H1 (cell line): ENCODE measurements at regions not wholly inside any gene's neighbourhood (a gene's known extent, or its start where the extent isn't known, plus 50 kb on each side); places are given as distances from the start of the nearest gene placed in this dataset.

Experiments used
- CTCF ChIA-PET: fragments of 300-600 bp; sonication (Branson Sonifier 250); formaldehyde crosslinking; loops from one replicate; lab custom pipeline; 2021; ENCODE audit not compliant: partially characterized antibody; lab: Charles Lee
- POLR2A ChIA-PET: fragments of 300-600 bp; sonication (Branson Sonifier 250); formaldehyde crosslinking; loops from one replicate; lab custom pipeline; 2021; ENCODE audit warnings: inconsistent platforms; ENCODE audit not compliant: partially characterized antibody; lab: Charles Lee
- DNase-seq, 2 experiments: peaks; one replicate each; pipeline versions ENCODE4 v3.0.0 to v3.0.0-alpha.2; 2010 to 2022; ENCODE audit warnings: low spot score in 2 of 2, low read depth in 1 of 2, mixed read lengths in 1 of 2
- FAIRE-seq: peaks from 2 replicates; lab custom pipeline; 2011; peaks lifted over from hg19 to GRCh38; lab: Jason Lieb, UNC
- H2AFZ ChIP-seq: 2 replicates; pipeline ENCODE4 v1.8.1; 2012; ENCODE audit warnings: low read length, inconsistent platforms
- H2AK5ac ChIP-seq: 2 replicates; pipeline ENCODE4 v1.6.1; 2013; ENCODE audit warnings: low read depth, low read length
- H2BK120ac ChIP-seq: replicated peaks from 2 replicates; pipeline ENCODE3; 2013; ENCODE audit warnings: low read depth, low read length, inconsistent platforms
- H2BK12ac ChIP-seq: 2 replicates; pipeline ENCODE4 v1.6.1; 2013; ENCODE audit warnings: low read depth, low read length
- H2BK15ac ChIP-seq: 2 replicates; pipeline ENCODE4 v1.6.1; 2013; ENCODE audit warnings: low read length
- H2BK20ac ChIP-seq: 2 replicates; pipeline ENCODE4 v1.6.1; 2013; ENCODE audit warnings: low read length
- H2BK5ac ChIP-seq: 2 replicates; pipeline ENCODE4 v1.6.1; 2013; ENCODE audit warnings: low read depth, low read length
- H3K14ac ChIP-seq: 2 replicates; pipeline ENCODE4 v1.6.1; 2013; ENCODE audit warnings: inconsistent platforms; ENCODE audit not compliant: insufficient read length
- H3K18ac ChIP-seq: 2 replicates; pipeline ENCODE4 v1.6.1; 2013; ENCODE audit warnings: low read length; ENCODE audit errors: extremely low read depth
- H3K23ac ChIP-seq: 2 replicates; pipeline ENCODE4 v1.6.1; 2013; ENCODE audit warnings: inconsistent platforms; ENCODE audit not compliant: insufficient read length
- H3K23me2 ChIP-seq: 2 replicates; pipeline ENCODE4 v1.6.1; 2013; ENCODE audit warnings: low read depth, low read length
- H3K27ac ChIP-seq: 2 replicates; pipeline ENCODE4 v1.6.1; 2011; ENCODE audit warnings: low read depth, low read length, inconsistent platforms
- H3K27me3 ChIP-seq, 4 experiments: replicated peaks in 1 of 4; 1 replicate in 1 of 4; 2 replicates in 3 of 4; pipeline versions ENCODE4 v1.6.1 to v1.8.1; 2011 to 2013; ENCODE audit warnings: low read length in 3 of 4, mild to moderate bottlenecking in 3 of 4, inconsistent platforms in 2 of 4, mixed read lengths in 2 of 4, moderate library complexity in 1 of 4; ENCODE audit not compliant: control insufficient read depth in 3 of 4, insufficient read depth in 3 of 4; ENCODE audit errors: extremely low read depth in 1 of 4
- H3K36me3 ChIP-seq, 4 experiments: 2 replicates each; pipeline versions ENCODE4 v1.6.1 to v1.8.1; 2011 to 2013; ENCODE audit warnings: mild to moderate bottlenecking in 4 of 4, low read length in 3 of 4, moderate library complexity in 2 of 4, control low read depth in 1 of 4, inconsistent platforms in 1 of 4; ENCODE audit not compliant: insufficient read depth in 4 of 4, control insufficient read depth in 2 of 4
- H3K4ac ChIP-seq: replicated peaks from 2 replicates; pipeline ENCODE3; 2013; ENCODE audit warnings: low read length, low read depth, mixed read lengths, inconsistent platforms; ENCODE audit not compliant: insufficient read length
- H3K4me1 ChIP-seq, 4 experiments: replicated peaks in 1 of 4; 1 replicate in 1 of 4; 2 replicates in 3 of 4; pipeline versions ENCODE4 v1.6.1 to v1.8.1; 2011 to 2013; ENCODE audit warnings: low read length in 3 of 4, inconsistent platforms in 2 of 4, mixed read lengths in 1 of 4; ENCODE audit not compliant: insufficient read depth in 4 of 4, control insufficient read depth in 3 of 4
- H3K4me2 ChIP-seq, 2 experiments: 2 replicates each; pipeline versions ENCODE4 v1.6.1 to v1.8.1; 2011 to 2013; ENCODE audit warnings: low read depth in 2 of 2, low read length in 2 of 2, control low read depth in 1 of 2, inconsistent platforms in 1 of 2, mild to moderate bottlenecking in 1 of 2; ENCODE audit not compliant: insufficient read depth in 1 of 2
- H3K4me3 ChIP-seq, 4 experiments: fragments of 200-600, 300-600 bp in 1 of 4; sonication (generic), shearing (Covaris generic), sonication (Bioruptor Twin) in 1 of 4; 2 replicates each; pipeline versions ENCODE4 v1.5.1 to v1.8.1; 2011 to 2016; ENCODE audit warnings: low read length in 4 of 4, low read depth in 3 of 4, control low read depth in 2 of 4, inconsistent platforms in 2 of 4, mild to moderate bottlenecking in 2 of 4, mixed read lengths in 1 of 4, moderate library complexity in 1 of 4; ENCODE audit not compliant: insufficient read depth in 2 of 4; ENCODE audit errors: extremely low read depth in 1 of 4
- H3K56ac ChIP-seq: replicated peaks from 2 replicates; pipeline ENCODE3; 2013; ENCODE audit warnings: low read depth, mild to moderate bottlenecking, mixed read lengths, low read length, inconsistent platforms; ENCODE audit not compliant: insufficient read length
- H3K79me1 ChIP-seq: 2 replicates; pipeline ENCODE4 v1.6.1; 2013; ENCODE audit warnings: low read depth, low read length, control low read depth
- H3K79me2 ChIP-seq, 2 experiments: 2 replicates each; pipeline versions ENCODE4 v1.6.1 to v1.8.1; 2012 to 2013; ENCODE audit warnings: low read length in 2 of 2, mild to moderate bottlenecking in 2 of 2, inconsistent platforms in 1 of 2; ENCODE audit not compliant: insufficient read depth in 2 of 2, control insufficient read depth in 1 of 2
- H3K9ac ChIP-seq, 4 experiments: replicated peaks in 1 of 4; 1 replicate in 1 of 4; 2 replicates in 3 of 4; pipeline versions ENCODE4 v1.6.1 to v1.8.1; 2011 to 2013; ENCODE audit warnings: low read depth in 3 of 4, low read length in 3 of 4, control low read depth in 2 of 4, mild to moderate bottlenecking in 2 of 4, moderate library complexity in 2 of 4, inconsistent platforms in 1 of 4; ENCODE audit errors: extremely low read depth in 1 of 4
- H3K9me3 ChIP-seq, 2 experiments: 2 replicates each; pipeline versions ENCODE4 v1.6.1 to v1.8.1; 2012 to 2013; ENCODE audit warnings: mild to moderate bottlenecking in 2 of 2, moderate library complexity in 2 of 2, control low read depth in 1 of 2, inconsistent platforms in 1 of 2, low read depth in 1 of 2, low read length in 1 of 2, mixed read lengths in 1 of 2; ENCODE audit not compliant: insufficient read depth in 2 of 2
- H4K20me1 ChIP-seq, 2 experiments: replicated peaks in 1 of 2; 2 replicates each; pipeline versions ENCODE3 to v1.8.1; 2011 to 2013; ENCODE audit warnings: inconsistent platforms in 2 of 2, low read length in 2 of 2, mild to moderate bottlenecking in 1 of 2; ENCODE audit not compliant: insufficient read depth in 2 of 2, control insufficient read depth in 1 of 2
- H4K5ac ChIP-seq: 2 replicates; pipeline ENCODE4 v1.6.1; 2013; ENCODE audit warnings: low read length, low read depth, mixed read lengths, inconsistent platforms; ENCODE audit not compliant: insufficient read length
- H4K8ac ChIP-seq: 2 replicates; pipeline ENCODE4 v1.8.0; 2013; ENCODE audit warnings: mild to moderate bottlenecking, moderate library complexity, low read length, inconsistent platforms; ENCODE audit not compliant: insufficient read depth; ENCODE audit errors: extremely low read depth
- H4K91ac ChIP-seq: replicated peaks from 2 replicates; pipeline ENCODE3; 2013; ENCODE audit warnings: low read length, mixed read lengths, inconsistent platforms; ENCODE audit not compliant: insufficient read length
- RFX5 ChIP-seq: IDR thresholded peaks from 2 replicates; pipeline ENCODE4 v1.6.1; 2011; ENCODE audit warnings: low read depth, low read length, improper control_type of control experiment, borderline replicate concordance
- RNF2 ChIP-seq: fragments of 200-900, 300-1000 bp; sonication (generic); IDR thresholded peaks from 2 replicates; pipeline ENCODE4 v1.7.1; 2016; ENCODE audit warnings: borderline replicate concordance, low read depth, mild to moderate bottlenecking, antibody characterized with exemption, low read length; ENCODE audit not compliant: poor library complexity, severe bottlenecking; ENCODE audit errors: missing control alignments
- SP1 ChIP-seq: IDR thresholded peaks from 2 replicates; pipeline ENCODE4 v1.6.1; 2011; ENCODE audit warnings: low read depth, low read length
- WGBS, 2 experiments: shearing (Covaris generic) in 1 of 2; methylation state at CpG; one replicate each; pipeline versions ENCODE4 v1.1.6 to v1.1.7; 2013 to 2015; ENCODE audit warnings: low lambda C conversion rate in 2 of 2, mixed read lengths in 2 of 2, inconsistent platforms in 1 of 2, low coverage in 1 of 2, missing lambda C conversion rate in 1 of 2; ENCODE audit not compliant: insufficient replicate concordance in 2 of 2, insufficient coverage in 1 of 2, insufficient read length in 1 of 2; ENCODE audit errors: extremely low coverage in 1 of 2, missing lambda C conversion rate in 1 of 2; 5-methylcytosine and 5-hydroxymethylcytosine counted together
- TF ChIP-seq, protein P1 (sequence below): IDR thresholded peaks from 2 replicates; pipeline ENCODE4 v1.6.1; 2012; ENCODE audit warnings: inconsistent platforms

DNA sequence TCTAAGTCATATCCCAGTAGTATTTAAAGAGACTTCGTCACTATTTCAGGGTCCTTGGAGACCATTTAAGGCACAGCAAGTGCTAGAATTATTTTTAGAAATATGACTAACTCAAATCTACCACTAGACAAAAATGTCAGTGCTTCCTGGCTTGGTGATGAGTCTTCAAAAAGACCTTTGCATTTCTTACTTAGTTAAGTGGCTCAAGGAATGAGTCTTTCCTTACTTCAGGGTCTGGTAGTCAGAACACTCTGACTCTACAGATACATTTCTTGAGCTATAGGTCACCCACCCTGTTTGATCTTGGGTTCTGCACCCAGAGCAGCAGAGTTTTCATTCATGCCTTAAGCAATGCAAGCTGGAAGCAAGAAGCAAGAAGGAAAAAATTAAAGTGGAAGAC lies 191.0 kb upstream of the HTR2A start:
- Histone ChIP-seq H3K36me3 (no peaks in the 10 kb centered on the region), H3K27me3 (no peaks in the 10 kb centered on the region), H3K9me3 (peaks cover 0 to 4% of the 10 kb centered on the region in 2 experiments; a peak in 1 of 4 replicates), H3K18ac (no peak overlapping the region), H3K4ac (no peak overlapping the region), H3K4me1 (no peaks in the 10 kb centered on the region), H2AK5ac (no peak overlapping the region), H2BK5ac (no peak overlapping the region), H3K23ac (no peak overlapping the region), H2BK12ac (no peak overlapping the region), H2BK20ac (no peak overlapping the region), H2BK15ac (no peak overlapping the region), H4K20me1 (no peaks in the 10 kb centered on the region), H3K9ac (no peak overlapping the region), H3K79me2 (no peaks in the 10 kb centered on the region), H4K5ac (no peak overlapping the region), H3K14ac (no peak overlapping the region), H3K79me1 (no peaks in the 10 kb centered on the region), H3K23me2 (no peaks in the 10 kb centered on the region), H3K4me3 (no peak overlapping the region), H3K56ac (no peak overlapping the region), H2BK120ac (no peak overlapping the region), H3K27ac (no peak overlapping the region), H2AFZ (no peak overlapping the region), H3K4me2 (no peak overlapping the region), H4K8ac (no peak overlapping the region), H4K91ac (no peak overlapping the region)
- FAIRE-seq: no peak
- ChIA-PET POLR2A (no interaction called here), CTCF (interaction anchor here (0.6 kb wide), 1 partner anchor 246 kb away, joined by 4 read pairs; no protein-coding TSS in a partner anchor)
- TF ChIP-seq RFX5: no peak
- TF ChIP-seq, protein P1, sequence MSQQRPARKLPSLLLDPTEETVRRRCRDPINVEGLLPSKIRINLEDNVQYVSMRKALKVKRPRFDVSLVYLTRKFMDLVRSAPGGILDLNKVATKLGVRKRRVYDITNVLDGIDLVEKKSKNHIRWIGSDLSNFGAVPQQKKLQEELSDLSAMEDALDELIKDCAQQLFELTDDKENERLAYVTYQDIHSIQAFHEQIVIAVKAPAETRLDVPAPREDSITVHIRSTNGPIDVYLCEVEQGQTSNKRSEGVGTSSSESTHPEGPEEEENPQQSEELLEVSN: no peak
- TF ChIP-seq SP1: no peak
- TF ChIP-seq RNF2: no peak
- WGBS, 2 experiments: 87% methylated on average over 1 of the region's 1 CpG; no CpG with 5 or more reads in 1 of the 2 experiments
- DNase-seq: no peak
